SU-DHL-6 (cell line): ENCODE measurements at regions not wholly inside any gene's neighbourhood (a gene's known extent, or its start where the extent isn't known, plus 50 kb on each side); places are given as distances from the start of the nearest gene placed in this dataset.
"Not testable (repeated sequence)": the region's sequence is repeated elsewhere in the genome, so short reads cannot be mapped to it uniquely, and the experiment has no call there.

Source experiments
- H2AFZ ChIP-seq: fragments of 200-600 bp; sonication (generic); 2 replicates; pipeline ENCODE4 v1.6.1; 2014; ENCODE audit warnings: low read depth, mild to moderate bottlenecking, moderate library complexity, mixed read lengths, antibody characterized with exemption, low read length; ENCODE audit not compliant: severe bottlenecking
- H3F3A ChIP-seq: fragments of 200-600 bp; shearing (Covaris generic); 2 replicates; pipeline ENCODE4 v1.6.0; 2016; ENCODE audit warnings: antibody characterized with exemption, mild to moderate bottlenecking; ENCODE audit not compliant: insufficient read depth
- H3K27ac ChIP-seq: fragments of 200-600 bp; sonication (generic); 2 replicates; pipeline ENCODE4 v1.5.1; 2016; ENCODE audit warnings: low read depth, mild to moderate bottlenecking, low read length, moderate library complexity, mixed read lengths
- H3K27me3 ChIP-seq: fragments of 200-600 bp; sonication (generic), shearing (Covaris generic); 2 replicates; pipeline ENCODE4 v1.6.0; 2014; ENCODE audit warnings: mild to moderate bottlenecking, low read length
- H3K36me3 ChIP-seq: fragments of 200-600 bp; sonication (generic); 2 replicates; pipeline ENCODE4 v1.6.1; 2014; ENCODE audit warnings: mild to moderate bottlenecking, low read length, mixed read lengths
- H3K4me2 ChIP-seq: fragments of 300-600, 200-600 bp; shearing (Covaris generic), sonication (generic); 2 replicates; pipeline ENCODE4 v1.6.0; 2014; ENCODE audit warnings: low read length, low read depth, mild to moderate bottlenecking; ENCODE audit not compliant: poor library complexity, severe bottlenecking
- H3K4me3 ChIP-seq: fragments of 200-600 bp; sonication (generic); 2 replicates; pipeline ENCODE4 v1.5.1; 2014; ENCODE audit warnings: antibody characterized with exemption, low read length, mild to moderate bottlenecking, mixed read lengths; ENCODE audit not compliant: insufficient read depth, poor library complexity, severe bottlenecking
- H3K79me2 ChIP-seq: fragments of 200-600 bp; sonication (generic); 2 replicates; pipeline ENCODE4 v1.6.1; 2014; ENCODE audit warnings: mild to moderate bottlenecking, low read length, moderate library complexity; ENCODE audit not compliant: insufficient read depth
- H3K9ac ChIP-seq: fragments of 200-600 bp; sonication (generic); 2 replicates; pipeline ENCODE4 v1.7.0; 2014; ENCODE audit warnings: mild to moderate bottlenecking, low read length
- H3K9me2 ChIP-seq: fragments of 200-600 bp; sonication (generic); replicated peaks from 2 replicates; pipeline ENCODE4 v1.6.1; 2014; ENCODE audit warnings: low read length; ENCODE audit not compliant: insufficient read depth
- H3K9me3 ChIP-seq: fragments of 200-600 bp; sonication (generic); 2 replicates; pipeline ENCODE4 v1.6.1; 2014; ENCODE audit warnings: low read length, mixed read lengths; ENCODE audit not compliant: insufficient read depth
- H4K20me1 ChIP-seq: fragments of 200-600 bp; sonication (generic); 2 replicates; pipeline ENCODE4 v1.6.1; 2014; ENCODE audit warnings: low read depth, mild to moderate bottlenecking, antibody characterized with exemption, low read length, moderate library complexity, mixed read lengths
- EZH2phosphoT487 ChIP-seq: fragments of 200-600 bp; sonication (generic), shearing (Covaris generic); conservative IDR thresholded peaks from 2 replicates; pipeline ENCODE4 v1.6.1; 2018; ENCODE audit warnings: mild to moderate bottlenecking, antibody characterized with exemption, low read length, moderate library complexity, mixed read lengths
- TF ChIP-seq, protein P1 (sequence below): fragments of 200-600 bp; sonication (generic); IDR thresholded peaks from one replicate; pipeline ENCODE4 v1.5.1; 2017; ENCODE audit warnings: antibody characterized with exemption, mild to moderate bottlenecking, low read length, moderate library complexity; ENCODE audit not compliant: insufficient read depth, poor library complexity, severe bottlenecking

DNA sequence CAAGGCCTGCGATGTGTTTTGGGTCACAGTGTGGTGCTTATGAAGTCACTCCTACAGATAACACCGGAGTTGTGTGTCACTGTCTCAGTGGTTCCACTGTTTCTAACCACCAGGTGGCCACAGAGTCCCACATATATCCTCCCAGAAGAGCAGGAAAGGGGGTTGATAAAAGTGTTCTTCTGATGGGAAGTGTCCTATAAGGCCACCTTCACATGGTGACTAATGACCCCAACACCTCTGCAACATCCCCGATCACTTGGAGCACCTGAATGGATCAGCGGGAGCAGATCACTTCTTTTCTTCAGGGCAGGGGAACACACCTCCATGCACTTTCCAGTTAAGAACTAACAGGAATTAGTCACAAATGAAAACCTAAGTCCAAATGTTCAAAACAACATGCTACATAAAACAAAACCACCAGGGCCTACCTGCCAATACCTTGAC is 111.5 kb downstream of the PPIAL4G start:
- not testable (repeated sequence) for H3K9me2 ChIP-seq, H4K20me1 ChIP-seq, H3K27ac ChIP-seq, H3K9ac ChIP-seq, H3F3A ChIP-seq, H3K4me3 ChIP-seq, H3K36me3 ChIP-seq, H3K4me2 ChIP-seq, H3K27me3 ChIP-seq, H3K79me2 ChIP-seq, H3K9me3 ChIP-seq
- peak overlapping the region; percentile 80 for H2AFZ ChIP-seq
- TF ChIP-seq, protein P1, sequence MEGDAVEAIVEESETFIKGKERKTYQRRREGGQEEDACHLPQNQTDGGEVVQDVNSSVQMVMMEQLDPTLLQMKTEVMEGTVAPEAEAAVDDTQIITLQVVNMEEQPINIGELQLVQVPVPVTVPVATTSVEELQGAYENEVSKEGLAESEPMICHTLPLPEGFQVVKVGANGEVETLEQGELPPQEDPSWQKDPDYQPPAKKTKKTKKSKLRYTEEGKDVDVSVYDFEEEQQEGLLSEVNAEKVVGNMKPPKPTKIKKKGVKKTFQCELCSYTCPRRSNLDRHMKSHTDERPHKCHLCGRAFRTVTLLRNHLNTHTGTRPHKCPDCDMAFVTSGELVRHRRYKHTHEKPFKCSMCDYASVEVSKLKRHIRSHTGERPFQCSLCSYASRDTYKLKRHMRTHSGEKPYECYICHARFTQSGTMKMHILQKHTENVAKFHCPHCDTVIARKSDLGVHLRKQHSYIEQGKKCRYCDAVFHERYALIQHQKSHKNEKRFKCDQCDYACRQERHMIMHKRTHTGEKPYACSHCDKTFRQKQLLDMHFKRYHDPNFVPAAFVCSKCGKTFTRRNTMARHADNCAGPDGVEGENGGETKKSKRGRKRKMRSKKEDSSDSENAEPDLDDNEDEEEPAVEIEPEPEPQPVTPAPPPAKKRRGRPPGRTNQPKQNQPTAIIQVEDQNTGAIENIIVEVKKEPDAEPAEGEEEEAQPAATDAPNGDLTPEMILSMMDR, result peak; percentile 44

DNA sequence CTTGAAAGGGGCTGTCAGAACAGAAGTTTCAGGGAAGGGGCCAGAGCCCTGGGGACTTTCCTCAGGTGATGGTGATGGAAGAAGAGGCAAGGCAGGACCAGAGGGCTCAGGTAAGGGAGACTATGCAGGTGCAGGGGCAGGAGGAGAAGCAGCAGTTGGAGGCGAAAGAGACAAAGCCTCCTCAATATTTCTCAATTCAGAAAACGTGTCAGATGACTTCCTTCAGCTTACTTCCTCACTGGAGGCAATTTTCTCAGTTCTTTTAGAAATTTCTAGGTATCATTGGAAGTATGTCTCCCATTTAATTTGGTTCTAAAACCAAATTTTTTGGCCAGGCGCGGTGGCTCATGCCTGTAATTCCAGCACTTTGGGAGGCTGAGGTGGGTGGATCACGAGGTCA is 112.4 kb downstream of the PPIAL4G start:
- not testable (repeated sequence) for H3K27ac ChIP-seq, H4K20me1 ChIP-seq, H3K9me3 ChIP-seq, H3K27me3 ChIP-seq, H3K9ac ChIP-seq, H3K4me2 ChIP-seq, H3K36me3 ChIP-seq, H3K79me2 ChIP-seq, H3F3A ChIP-seq, H3K4me3 ChIP-seq, H2AFZ ChIP-seq, H3K9me2 ChIP-seq

DNA sequence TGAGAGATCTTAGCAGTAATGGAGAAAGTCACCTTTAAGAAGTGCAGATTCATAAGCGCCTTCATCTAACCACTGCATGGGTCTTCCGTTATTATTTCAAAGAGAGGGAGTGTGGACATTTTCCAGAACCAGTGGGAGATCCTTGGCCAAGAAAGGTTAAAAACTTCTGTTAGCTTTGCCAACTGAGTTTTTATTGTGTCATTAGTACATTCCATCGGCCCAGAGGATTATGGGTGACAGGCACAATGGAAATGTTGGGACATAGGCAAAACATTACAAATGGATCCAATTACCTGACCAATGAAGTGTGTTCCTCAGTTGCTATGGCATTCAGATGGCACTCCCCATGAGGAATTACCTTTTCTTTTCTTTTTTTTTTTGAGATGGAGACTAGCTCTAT is 115.5 kb downstream of the PPIAL4G start:
- Histone ChIP-seq H3K4me3 (no peak overlapping the region), H3K27me3 (no peaks in the 10 kb centered on the region), H3F3A (no peaks in the 10 kb centered on the region), H3K4me2 (no peak overlapping the region), H2AFZ (no peak overlapping the region), H3K9ac (no peak overlapping the region), H3K27ac (no peak overlapping the region), H3K9me3 (no peaks in the 10 kb centered on the region), H3K9me2 (no peaks in the 10 kb centered on the region), H3K36me3 (no peaks in the 10 kb centered on the region), H3K79me2 (no peaks in the 10 kb centered on the region), H4K20me1 (no peaks in the 10 kb centered on the region)
- no peak for TF ChIP-seq EZH2phosphoT487
- TF ChIP-seq, protein P1, result no peak

GRCh38 chr1:148366136-148366753 is 116.9 kb downstream of the PPIAL4G start:
- not testable (repeated sequence) for H3K79me2 ChIP-seq, H3K36me3 ChIP-seq, H3K27me3 ChIP-seq, H3K4me2 ChIP-seq, H2AFZ ChIP-seq, H3K9me3 ChIP-seq, H3K9me2 ChIP-seq, H3K9ac ChIP-seq, H3K4me3 ChIP-seq, H4K20me1 ChIP-seq, H3F3A ChIP-seq, H3K27ac ChIP-seq

DNA sequence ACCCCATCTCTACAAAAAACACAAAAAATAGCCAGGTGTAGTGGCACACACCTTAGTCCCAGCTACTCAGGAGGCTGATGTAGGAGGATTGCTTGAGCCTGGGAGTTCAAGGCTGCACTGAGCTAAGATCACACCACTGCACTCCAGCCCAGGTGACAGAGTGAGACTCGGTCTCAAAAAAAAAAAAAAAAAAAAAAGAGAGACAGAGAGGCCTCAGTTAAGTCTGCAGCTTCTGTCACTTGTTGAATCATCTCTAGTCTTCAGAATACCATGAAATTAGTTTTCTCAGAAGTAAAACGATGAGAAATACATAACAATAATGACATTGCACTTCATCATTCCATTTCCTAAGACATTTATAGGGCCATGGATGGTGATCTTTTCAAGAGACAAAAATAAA is 118.0 kb downstream of the PPIAL4G start:
- H3K79me2 ChIP-seq, H3K9me3 ChIP-seq, H3K4me2 ChIP-seq, H4K20me1 ChIP-seq, H3F3A ChIP-seq, H3K27ac ChIP-seq, H3K4me3 ChIP-seq, H3K36me3 ChIP-seq, H3K9ac ChIP-seq, H3K9me2 ChIP-seq, H3K27me3 ChIP-seq, H2AFZ ChIP-seq: not testable (repeated sequence)

GRCh38 chr1:148363979-148364378 is 119.1 kb downstream of the PPIAL4G start:
- H3F3A ChIP-seq, H3K4me3 ChIP-seq, H3K9ac ChIP-seq, H3K79me2 ChIP-seq, H3K36me3 ChIP-seq, H3K27ac ChIP-seq, H3K9me3 ChIP-seq, H2AFZ ChIP-seq, H3K9me2 ChIP-seq, H3K4me2 ChIP-seq, H3K27me3 ChIP-seq, H4K20me1 ChIP-seq: not testable (repeated sequence)
